Fibroblast of lung (primary cell): ENCODE measurements at regions not wholly inside any gene's neighbourhood (a gene's known extent, or its start where the extent isn't known, plus 50 kb on each side); places are given as distances from the start of the nearest gene placed in this dataset.
"Not testable (repeated sequence)": the region's sequence is repeated elsewhere in the genome, so short reads cannot be mapped to it uniquely, and the experiment has no call there.

Experiments used
- CTCF ChIP-seq, 2 donors: IDR thresholded peaks in 1 of 2; conservative IDR thresholded peaks in 1 of 2; 1 replicate in 1 of 2; 2 replicates in 1 of 2; pipeline ENCODE4 v1.5.1; 2011 to 2012; ENCODE audit warnings: low read length in 2 of 2, control low read depth in 1 of 2, inconsistent platforms in 1 of 2, low read depth in 1 of 2, mild to moderate bottlenecking in 1 of 2
- EZH2 ChIP-seq: IDR thresholded peaks from 2 replicates; pipeline ENCODE4 v1.5.1; 2012; ENCODE audit warnings: low read length, control low read depth, mild to moderate bottlenecking; ENCODE audit errors: missing control alignments

GRCh38 chr7:39768439-39768838, 145.1 kb downstream of the RALA start:
- TF ChIP-seq CTCF (conservative IDR thresholded peaks at IDR 0.05 in 1 of 2, IDR thresholded peaks at IDR 0.05 in 1 of 2; ENCODE audit: low read depth in 1 of 2, low read length in 2 of 2); EZH2: not testable (repeated sequence)
